Thyroid gland (tissue), 4 donors: ENCODE measurements at regions not wholly inside any gene's neighbourhood (a gene's known extent, or its start where the extent isn't known, plus 50 kb on each side); places are given as distances from the start of the nearest gene placed in this dataset.

Source experiments
- CTCF ChIP-seq, 6 experiments: fragments of 200-600 bp in 3 of 6; fragments of 450-650 bp in 3 of 6; sonication (generic) in 3 of 6; IDR thresholded peaks; one replicate each; pipeline ENCODE4 v1.5.1; 2016 to 2019; ENCODE audit warnings: antibody characterized with exemption in 6 of 6, mild to moderate bottlenecking in 2 of 6, inconsistent platforms in 1 of 6, moderate library complexity in 1 of 6
- POLR2A ChIP-seq, 2 donors: fragments of 450-650 bp; IDR thresholded peaks; one replicate each; pipeline ENCODE4 v1.6.1; 2017; ENCODE audit warnings: antibody characterized with exemption in 2 of 2, mild to moderate bottlenecking in 2 of 2, moderate library complexity in 1 of 2

- TF ChIP-seq CTCF (IDR thresholded peaks at IDR 0.05) = no peak
- no peak for TF ChIP-seq POLR2A (IDR thresholded peaks at IDR 0.05)
Measured at GRCh38 chr11:25423436-25424199, 908.3 kb upstream of the ANO3 start.
